Cardiac muscle cell (in vitro differentiated cells and primary cell): ENCODE measurements at regions not wholly inside any gene's neighbourhood (a gene's known extent, or its start where the extent isn't known, plus 50 kb on each side); places are given as distances from the start of the nearest gene placed in this dataset.

Experiments
- DNase-seq, 2 donors: peaks; one replicate each; pipeline versions ENCODE4 v3.0.0 to v3.0.0-alpha.2; 2010 to 2017; ENCODE audit warnings: low read depth in 1 of 2, low spot score in 1 of 2
- H3K27ac ChIP-seq: fragments of 200-600 bp; sonication (generic); 2 replicates; pipeline ENCODE4 v1.5.1; 2016
- H3K27me3 ChIP-seq: fragments of 200-600 bp; sonication (generic); 2 replicates; pipeline ENCODE4 v1.6.0; 2016; ENCODE audit warnings: control low read depth
- H3K36me3 ChIP-seq: fragments of 200-600 bp; sonication (generic); 2 replicates; pipeline ENCODE4 v1.5.1; 2016; ENCODE audit warnings: control low read depth
- H3K4me1 ChIP-seq: fragments of 200-600 bp; sonication (generic); 2 replicates; pipeline ENCODE4 v1.8.1; 2017; ENCODE audit warnings: low read depth, mild to moderate bottlenecking, mixed run types
- H3K4me3 ChIP-seq: fragments of 200-600 bp; sonication (generic); 2 replicates; pipeline ENCODE4 v1.5.1; 2016; ENCODE audit warnings: mild to moderate bottlenecking
- H3K9me3 ChIP-seq: fragments of 200-600 bp; sonication (generic); 2 replicates; pipeline ENCODE4 v1.5.1; 2017; ENCODE audit warnings: low read depth, mild to moderate bottlenecking, control low read depth
- CTCF ChIP-seq: IDR thresholded peaks from 2 replicates; pipeline ENCODE4 v1.5.1; 2012; ENCODE audit warnings: low read depth, mild to moderate bottlenecking, low read length

GRCh38 chr11:126129727-126130671 is 67.3 kb upstream of the CDON start:
- H3K4me3 ChIP-seq: no peak overlapping the region
- TF ChIP-seq CTCF: no peak
- no peaks in the 10 kb centered on the region for H3K27me3 ChIP-seq
- H3K27ac ChIP-seq: no peak overlapping the region
- H3K36me3 ChIP-seq: no peaks in the 10 kb centered on the region
- peaks cover 9% of the 10 kb centered on the region for H3K4me1 ChIP-seq
- H3K9me3 ChIP-seq: no peaks in the 10 kb centered on the region
- DNase-seq: peak in 1 of 2 donors; percentile 58

DNA sequence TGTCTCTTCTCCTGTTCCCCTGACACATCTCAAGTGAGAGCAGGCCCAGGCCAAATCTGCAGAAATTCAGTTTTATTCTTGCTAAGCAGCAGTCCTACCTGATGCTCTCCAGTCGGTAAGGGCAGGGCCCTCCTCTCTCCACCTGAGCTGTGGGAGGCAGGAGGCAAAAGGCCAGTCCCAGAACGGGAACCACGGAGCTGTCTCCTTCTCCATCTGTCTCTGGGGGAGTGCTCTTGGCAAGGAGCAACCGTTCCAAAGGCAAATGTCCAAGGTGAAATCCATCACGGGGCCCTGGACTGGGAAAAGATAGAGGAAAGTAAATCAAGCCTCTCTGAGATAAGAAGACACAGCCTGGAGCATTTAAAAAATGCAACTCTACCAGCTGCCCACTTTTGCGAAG is 65.2 kb upstream of the CDON start:
- TF ChIP-seq CTCF: no peak
- no peaks in the 10 kb centered on the region for H3K4me1 ChIP-seq
- peak in 1 of 2 donors; percentile 52 for DNase-seq

GRCh38 chr11:126127284-126127845 is 64.7 kb upstream of the CDON start:
- DNase-seq: no peak
- Histone ChIP-seq H3K9me3 (no peaks in the 10 kb centered on the region), H3K27me3 (no peaks in the 10 kb centered on the region), H3K27ac (no peak overlapping the region), H3K4me1 (no peaks in the 10 kb centered on the region), H3K4me3 (no peak overlapping the region), H3K36me3 (no peaks in the 10 kb centered on the region)
- TF ChIP-seq CTCF: no peak

More for the DNA sequence above, 65.2 kb upstream of the CDON start:
- Histone ChIP-seq H3K27ac (no peak overlapping the region), H3K9me3 (no peaks in the 10 kb centered on the region), H3K27me3 (no peaks in the 10 kb centered on the region), H3K4me3 (no peak overlapping the region), H3K36me3 (no peaks in the 10 kb centered on the region)

DNA sequence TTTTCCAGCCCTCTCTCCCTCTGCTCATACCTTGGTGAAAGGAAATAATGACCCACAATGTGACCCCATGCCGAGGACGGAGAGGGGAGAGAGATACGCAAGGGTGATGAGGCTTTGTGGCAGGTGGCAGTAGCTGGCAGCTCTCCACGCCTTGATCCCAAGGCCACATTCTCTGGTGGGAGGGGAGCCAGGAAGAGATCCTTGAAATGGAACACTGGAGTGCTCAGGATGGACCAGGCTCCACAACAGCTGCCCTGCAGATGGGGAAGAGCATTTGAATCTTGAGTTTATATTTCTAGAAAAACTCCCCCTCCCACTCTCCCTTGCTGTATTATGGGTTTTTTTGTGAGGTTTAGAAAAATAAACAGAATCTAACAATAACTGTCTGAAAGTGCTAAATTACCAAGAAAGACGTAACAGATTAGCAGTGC is 61.6 kb upstream of the CDON start:
- no peak overlapping the region for H3K27ac ChIP-seq
- no peak for TF ChIP-seq CTCF

DNA sequence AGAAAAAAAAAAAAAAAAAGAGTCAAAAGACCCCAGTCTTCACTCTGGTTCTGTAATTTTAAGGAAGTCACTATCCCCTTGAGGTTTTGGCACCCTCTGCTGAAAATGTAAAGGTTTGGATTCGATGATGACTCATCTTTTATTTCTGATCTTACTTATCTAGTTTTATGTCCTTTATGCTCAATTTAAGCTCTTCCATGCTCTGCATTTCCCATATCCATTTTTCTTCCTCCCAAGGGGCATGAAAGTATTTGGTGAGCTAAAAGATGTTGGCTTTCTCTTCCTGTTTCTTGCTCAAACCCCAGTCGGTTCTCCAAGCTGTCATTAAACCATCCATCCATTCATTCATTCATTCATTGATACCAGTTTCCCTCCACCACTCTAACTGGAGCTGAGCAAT is 61.0 kb upstream of the CDON start:
- Histone ChIP-seq H3K27me3 (no peaks in the 10 kb centered on the region), H3K9me3 (no peaks in the 10 kb centered on the region), H3K4me3 (no peak overlapping the region), H3K27ac (no peak overlapping the region), H3K4me1 (no peaks in the 10 kb centered on the region), H3K36me3 (no peaks in the 10 kb centered on the region)
- DNase-seq: no peak
- no peak for TF ChIP-seq CTCF

More for the DNA sequence above, 61.6 kb upstream of the CDON start:
- DNase-seq: no peak
- Histone ChIP-seq H3K36me3 (no peaks in the 10 kb centered on the region), H3K9me3 (no peaks in the 10 kb centered on the region), H3K4me1 (no peaks in the 10 kb centered on the region), H3K4me3 (no peak overlapping the region), H3K27me3 (no peaks in the 10 kb centered on the region)
